ENCODE measurements at regions not wholly inside any gene's neighbourhood (a gene's known extent, or its start where the extent isn't known, plus 50 kb on each side); places are given as distances from the start of the nearest gene placed in this dataset.
A peak's percentile ranks its signal among the peaks of the same experiment; 100 is the strongest.

DNA sequence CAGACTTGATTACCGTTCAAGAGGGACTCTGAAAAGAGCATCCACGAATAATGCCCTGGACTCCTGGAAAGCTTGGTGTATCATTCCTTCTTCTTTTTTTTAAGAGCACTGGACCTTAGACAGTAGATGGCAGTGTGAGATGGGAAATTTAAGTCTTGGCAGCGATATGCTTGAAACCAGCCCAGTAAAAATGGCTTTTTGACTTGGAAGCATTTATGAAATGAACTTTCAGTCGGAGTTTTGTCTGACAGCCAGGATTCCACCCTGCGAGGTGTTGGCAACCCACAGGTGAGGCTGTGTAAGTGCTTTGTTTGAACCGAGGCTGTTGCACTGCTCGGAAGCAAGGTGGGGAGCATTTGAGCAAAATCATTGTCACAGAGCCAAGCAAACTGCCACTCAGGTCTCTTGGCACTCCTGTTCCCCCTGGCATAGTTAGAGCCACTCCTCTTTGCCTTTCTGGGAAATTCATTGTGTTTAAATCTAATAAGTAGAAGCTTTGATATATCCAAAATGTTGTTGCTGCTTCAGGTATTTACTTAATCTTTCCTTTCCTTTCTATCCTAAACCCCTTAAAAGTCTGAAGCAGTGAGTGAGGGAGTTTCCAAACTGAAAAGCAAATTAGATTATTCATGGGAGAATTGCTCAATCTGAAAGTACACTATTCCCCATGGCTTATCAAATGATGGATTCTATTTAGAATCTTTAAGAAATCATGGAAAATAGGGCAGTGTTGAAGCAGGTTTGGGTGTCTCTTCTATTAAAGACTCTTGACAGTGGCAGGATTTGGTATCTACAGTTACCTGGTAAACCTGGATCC is 272.8 kb upstream of the SLC35B3 start:
- Histone ChIP-seq H3K79me2 (ENCODE audit: insufficient read depth, low read length) (no peaks in the 10 kb centered on the region), H2AK5ac (ENCODE audit: insufficient read length, low read length) (no peak overlapping the region), H2BK12ac (ENCODE audit: insufficient read length, low read depth, low read length) (no peak overlapping the region), H4K5ac (ENCODE audit: insufficient read length, low read depth, low read length) (no peak overlapping the region), H2BK5ac (ENCODE audit: insufficient read length, low read length) (no peak overlapping the region), H4K8ac (replicated peaks; ENCODE audit: insufficient read length, low read depth, low read length) (no peak overlapping the region), H2BK20ac (ENCODE audit: low read depth, low read length, poor library complexity, severe bottlenecking) (no peak overlapping the region), H2BK120ac (ENCODE audit: low read depth, low read length, poor library complexity, severe bottlenecking) (no peak overlapping the region), H3K23me2 (ENCODE audit: insufficient read length, low read depth, low read length, poor library complexity, severe bottlenecking) (no peaks in the 10 kb centered on the region), H3K9me3 (ENCODE audit: control insufficient read depth, low read depth, low read length) (no peaks in the 10 kb centered on the region), H3T11ph (ENCODE audit: low read length) (no peak overlapping the region), H2BK15ac (ENCODE audit: low read depth, low read length) (no peak overlapping the region), H3K27me3 (ENCODE audit: insufficient read depth, low read length) (no peaks in the 10 kb centered on the region), H2AFZ (ENCODE audit: low read length) (no peak overlapping the region), H3K18ac (ENCODE audit: insufficient read length, low read depth, low read length) (no peak overlapping the region), H4K91ac (ENCODE audit: insufficient read length, low read depth, low read length) (no peak overlapping the region), H3K9ac (ENCODE audit: extremely low read depth, insufficient read length, low read length) (no peak overlapping the region), H3K14ac (ENCODE audit: insufficient read depth, low read length) (no peak overlapping the region), H3K4me1 (ENCODE audit: insufficient read depth, low read length) (no peaks in the 10 kb centered on the region), H3K4me2 (ENCODE audit: insufficient read depth, insufficient read length, low read length) (no peak overlapping the region), H3K27ac (ENCODE audit: insufficient read length, low read depth, low read length) (no peak overlapping the region), H3K79me1 (ENCODE audit: insufficient read depth, low read depth, low read length, poor library complexity, severe bottlenecking) (no peaks in the 10 kb centered on the region), H3K56ac (ENCODE audit: insufficient read length, low read depth, low read length) (no peak overlapping the region), H4K20me1 (ENCODE audit: control insufficient read depth, insufficient read depth, insufficient read length) (no peaks in the 10 kb centered on the region), H3K23ac (ENCODE audit: insufficient read length, low read depth, low read length) (no peak overlapping the region), H3K4ac (ENCODE audit: low read depth, low read length) (no peak overlapping the region)
- Mint-ChIP-seq H3K4me3 (no peak overlapping the region), H3K9me3 (no peaks in the 10 kb centered on the region), H3K27me3 (ENCODE audit: low read depth) (no peaks in the 10 kb centered on the region), H3K27ac (no peak overlapping the region), H3K36me3 (ENCODE audit: insufficient read depth in 1 of 3, low read depth in 3 of 3) (no peaks in the 10 kb centered on the region), H3K4me1 (peaks cover 13 to 14% of the 10 kb centered on the region in 2 experiments)
- WGBS (ENCODE audit: extremely low coverage, insufficient read length, low lambda C conversion rate), result no CpG with 5 or more reads among the region's 7 CpGs
- no peak for DNase-seq
- TF ChIP-seq, protein P1, sequence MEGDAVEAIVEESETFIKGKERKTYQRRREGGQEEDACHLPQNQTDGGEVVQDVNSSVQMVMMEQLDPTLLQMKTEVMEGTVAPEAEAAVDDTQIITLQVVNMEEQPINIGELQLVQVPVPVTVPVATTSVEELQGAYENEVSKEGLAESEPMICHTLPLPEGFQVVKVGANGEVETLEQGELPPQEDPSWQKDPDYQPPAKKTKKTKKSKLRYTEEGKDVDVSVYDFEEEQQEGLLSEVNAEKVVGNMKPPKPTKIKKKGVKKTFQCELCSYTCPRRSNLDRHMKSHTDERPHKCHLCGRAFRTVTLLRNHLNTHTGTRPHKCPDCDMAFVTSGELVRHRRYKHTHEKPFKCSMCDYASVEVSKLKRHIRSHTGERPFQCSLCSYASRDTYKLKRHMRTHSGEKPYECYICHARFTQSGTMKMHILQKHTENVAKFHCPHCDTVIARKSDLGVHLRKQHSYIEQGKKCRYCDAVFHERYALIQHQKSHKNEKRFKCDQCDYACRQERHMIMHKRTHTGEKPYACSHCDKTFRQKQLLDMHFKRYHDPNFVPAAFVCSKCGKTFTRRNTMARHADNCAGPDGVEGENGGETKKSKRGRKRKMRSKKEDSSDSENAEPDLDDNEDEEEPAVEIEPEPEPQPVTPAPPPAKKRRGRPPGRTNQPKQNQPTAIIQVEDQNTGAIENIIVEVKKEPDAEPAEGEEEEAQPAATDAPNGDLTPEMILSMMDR (conservative IDR thresholded peaks at IDR 0.05), result peak; percentile 59

Measured in H9 (cell line).